ENCODE measurements at regions not wholly inside any gene's neighbourhood (a gene's known extent, or its start where the extent isn't known, plus 50 kb on each side); places are given as distances from the start of the nearest gene placed in this dataset.

- TF ChIP-seq CTCF (IDR thresholded peaks at IDR 0.05; ENCODE audit: poor library complexity): no peak
- no peak for TF ChIP-seq EZH2 (IDR thresholded peaks at IDR 0.05; ENCODE audit: borderline replicate concordance)
Measured at GRCh38 chr3:193816656-193817311, 223.8 kb downstream of the OPA1 start.

Data from hepatocyte (in vitro differentiated cells).